PC-3 (cell line): ENCODE measurements at regions not wholly inside any gene's neighbourhood (a gene's known extent, or its start where the extent isn't known, plus 50 kb on each side); places are given as distances from the start of the nearest gene placed in this dataset.

ENCODE experiments used
- CTCF ChIP-seq: fragments of 300-600 bp; sonication (generic); conservative IDR thresholded peaks from 2 replicates; pipeline ENCODE4 v1.5.1; 2017; ENCODE audit warnings: antibody characterized with exemption, low read depth, mild to moderate bottlenecking, low read length
- EZH2 ChIP-seq: fragments of 300-600 bp; sonication (generic); IDR thresholded peaks from one replicate; pipeline ENCODE4 v1.6.1; 2017; ENCODE audit warnings: antibody characterized with exemption, mild to moderate bottlenecking, low read length; ENCODE audit not compliant: unreplicated experiment
- EZH2phosphoT487 ChIP-seq: fragments of 300-600 bp; sonication (generic); IDR thresholded peaks from 2 replicates; pipeline ENCODE4 v1.6.1; 2018; ENCODE audit warnings: mild to moderate bottlenecking, antibody characterized with exemption, low read length, borderline replicate concordance

DNA sequence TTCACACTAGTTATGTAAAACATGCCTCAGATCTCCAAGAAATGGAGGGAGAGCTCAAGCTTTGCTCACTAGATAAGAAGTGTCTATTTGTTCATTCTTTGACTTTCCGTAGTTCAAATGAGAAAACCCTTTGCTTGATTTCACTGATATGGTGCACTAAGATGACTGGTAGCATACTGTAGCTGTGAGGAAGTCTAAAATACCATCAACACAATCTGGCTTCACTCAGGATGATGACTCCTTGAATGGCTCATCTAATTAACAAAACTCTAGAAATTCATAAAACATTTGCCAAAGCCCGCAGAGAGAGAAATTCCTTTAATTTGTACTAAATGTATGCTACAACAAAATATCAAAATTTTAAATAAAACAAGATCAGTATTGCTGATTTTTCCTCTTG is 152.8 kb upstream of the STK17B start:
- TF ChIP-seq CTCF (no peak), EZH2phosphoT487 (no peak), EZH2 (no peak)
